GM03348 (cell line): ENCODE measurements at regions not wholly inside any gene's neighbourhood (a gene's known extent, or its start where the extent isn't known, plus 50 kb on each side); places are given as distances from the start of the nearest gene placed in this dataset.

Experiments used
- DNase-seq: peaks from one replicate; pipeline ENCODE4 v3.0.0; 2012; ENCODE audit warnings: low spot score

GRCh38 chr5:159819591-159820411 lies 96.5 kb upstream of the ADRA1B start:
- peak; percentile 20 for DNase-seq

DNA sequence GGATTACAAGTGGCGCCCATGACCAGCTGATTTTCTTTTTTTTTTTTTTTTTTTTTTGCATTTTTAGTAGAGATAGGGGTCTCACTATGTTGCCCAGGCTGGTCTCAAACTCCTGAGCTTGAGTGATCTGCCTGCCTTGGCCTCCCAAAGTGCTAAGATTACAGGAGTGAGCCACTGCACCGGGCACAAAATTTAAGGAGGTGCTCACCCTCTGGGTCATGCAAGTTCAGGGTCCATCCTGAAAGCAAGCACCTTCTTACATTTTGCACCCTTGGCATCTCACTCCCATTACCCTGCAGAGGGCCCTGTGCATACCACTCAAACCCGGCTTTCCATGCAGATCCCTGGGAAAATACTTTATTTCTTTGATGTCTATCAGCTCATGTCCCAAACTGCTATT lies 95.6 kb upstream of the ADRA1B start:
- no peak for DNase-seq

DNA sequence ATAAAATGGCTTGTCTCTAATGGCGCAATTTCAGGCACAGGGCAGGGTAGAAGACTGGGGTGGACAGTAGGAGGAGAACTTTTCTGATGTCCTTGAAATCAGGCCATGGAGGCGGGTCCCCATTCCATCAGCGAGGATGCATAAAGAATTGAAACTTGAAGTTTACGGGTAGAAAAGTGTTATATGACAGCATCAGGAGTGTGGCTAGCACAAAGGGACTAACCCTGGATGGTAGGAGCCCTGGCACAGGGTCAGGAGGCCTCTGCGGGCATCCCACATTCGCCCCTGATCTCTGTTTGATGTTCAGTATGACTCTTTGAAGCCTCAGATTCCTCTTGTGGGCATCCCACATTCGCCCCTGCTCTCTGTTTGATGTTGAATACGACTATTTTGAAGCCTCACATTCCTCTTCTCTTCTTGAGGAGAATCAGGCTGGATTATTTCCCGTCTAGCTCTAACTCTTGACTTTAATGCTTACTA lies 94.8 kb upstream of the ADRA1B start:
- no peak for DNase-seq

GRCh38 chr5:159824188-159825161 lies 91.8 kb upstream of the ADRA1B start:
- DNase-seq: no peak

GRCh38 chr5:159825551-159826051 lies 90.7 kb upstream of the ADRA1B start:
- DNase-seq: peak; percentile 24

- peak; percentile 65 for DNase-seq
Measured at GRCh38 chr5:159826351-159827214, 89.7 kb upstream of the ADRA1B start.

- DNase-seq: no peak
Measured at GRCh38 chr5:159827861-159828260, 88.4 kb upstream of the ADRA1B start.

DNA sequence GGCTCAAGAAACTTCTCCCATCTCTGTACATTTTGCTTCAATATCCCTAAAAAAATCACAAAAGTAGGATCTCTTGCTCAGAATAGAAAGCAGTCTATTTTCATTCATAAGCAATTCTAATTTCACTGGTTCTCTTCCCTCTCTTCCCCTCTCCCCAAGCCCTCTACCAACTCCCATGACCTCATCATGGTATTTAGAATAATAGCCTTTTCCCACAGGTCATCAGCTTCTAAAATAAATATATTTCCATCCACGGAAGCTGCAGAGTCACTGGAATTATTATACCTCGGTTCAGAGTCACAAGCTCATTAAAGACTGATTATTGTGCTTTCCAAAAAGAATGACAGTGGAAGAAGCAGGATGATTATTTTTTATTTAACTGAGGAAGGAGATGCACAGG lies 84.2 kb upstream of the ADRA1B start:
- DNase-seq: no peak

- no peak for DNase-seq
Measured at GRCh38 chr5:159833088-159833487, 83.2 kb upstream of the ADRA1B start.

DNA sequence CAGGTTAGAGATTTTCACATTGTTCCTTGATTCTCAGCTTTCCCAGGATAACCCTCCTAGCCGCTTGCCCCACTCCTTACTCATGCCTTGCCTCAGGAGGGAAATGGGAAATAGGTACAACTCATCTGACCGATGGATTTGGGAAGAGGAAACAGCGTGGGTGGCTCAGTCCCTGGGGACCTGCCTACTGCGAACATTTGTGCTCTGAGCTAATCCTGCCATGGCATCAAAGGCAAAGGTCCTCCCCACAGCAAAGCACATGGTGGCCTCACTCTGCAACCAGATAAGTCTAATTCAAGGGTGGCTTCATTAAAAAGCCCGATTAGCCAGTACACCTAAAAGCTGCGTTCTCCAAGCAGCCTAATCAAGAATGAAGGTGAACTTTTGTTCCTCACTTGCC lies 82.4 kb upstream of the ADRA1B start:
- DNase-seq: no peak

DNA sequence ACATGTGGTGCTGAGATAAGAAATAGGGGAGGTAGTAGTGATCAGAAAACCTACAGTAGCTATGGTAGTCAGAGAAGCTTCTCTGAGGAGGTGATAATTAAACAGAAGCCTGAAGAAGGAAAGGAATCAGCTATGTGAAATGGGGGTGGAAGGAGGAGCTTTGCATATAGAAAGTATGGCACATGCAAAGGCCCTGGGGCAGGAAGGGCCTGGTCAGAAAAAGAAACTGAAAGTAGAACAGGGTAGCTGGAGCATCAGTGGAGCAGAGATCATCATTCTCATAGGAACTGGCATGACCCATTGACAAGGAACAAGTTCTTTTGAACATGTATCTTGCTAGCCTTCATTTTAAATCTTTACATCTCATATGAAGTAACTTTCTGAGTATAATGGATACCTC lies 80.7 kb upstream of the ADRA1B start:
- DNase-seq: no peak

GRCh38 chr5:159836691-159837090 lies 79.6 kb upstream of the ADRA1B start:
- no peak for DNase-seq

GRCh38 chr5:159837860-159838259 lies 78.4 kb upstream of the ADRA1B start:
- DNase-seq: no peak

DNA sequence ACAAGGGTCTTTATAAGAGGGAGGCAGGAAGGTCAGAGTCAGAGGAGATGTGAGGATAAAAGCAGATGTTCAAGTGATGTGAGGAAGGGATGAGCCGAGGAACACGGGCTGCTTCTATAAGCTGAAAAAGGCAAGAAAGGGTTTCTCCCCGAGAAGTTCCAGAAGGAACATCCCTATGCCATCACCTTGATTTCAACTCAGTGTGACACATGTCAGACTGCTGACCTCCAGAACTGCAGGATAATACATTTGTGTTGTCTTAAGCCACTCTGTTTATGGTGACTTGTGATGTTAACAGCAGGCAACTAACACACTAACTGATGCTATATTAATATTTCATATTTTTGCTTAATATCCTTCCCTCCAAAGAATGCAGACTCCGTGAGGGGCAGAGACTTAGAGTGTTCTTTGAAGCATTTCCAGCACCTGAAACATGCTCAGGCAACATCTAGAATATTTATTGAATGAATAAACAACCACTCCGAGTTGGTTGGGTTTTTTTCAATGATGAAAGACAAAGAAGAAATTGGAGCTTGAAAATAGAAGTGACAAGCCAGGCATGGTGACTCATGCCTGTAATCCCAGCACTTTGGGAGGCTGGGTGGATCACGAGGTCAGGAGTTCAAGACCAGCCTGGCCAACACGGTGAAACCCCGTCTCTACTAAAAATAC lies 77.6 kb upstream of the ADRA1B start:
- no peak for DNase-seq

DNA sequence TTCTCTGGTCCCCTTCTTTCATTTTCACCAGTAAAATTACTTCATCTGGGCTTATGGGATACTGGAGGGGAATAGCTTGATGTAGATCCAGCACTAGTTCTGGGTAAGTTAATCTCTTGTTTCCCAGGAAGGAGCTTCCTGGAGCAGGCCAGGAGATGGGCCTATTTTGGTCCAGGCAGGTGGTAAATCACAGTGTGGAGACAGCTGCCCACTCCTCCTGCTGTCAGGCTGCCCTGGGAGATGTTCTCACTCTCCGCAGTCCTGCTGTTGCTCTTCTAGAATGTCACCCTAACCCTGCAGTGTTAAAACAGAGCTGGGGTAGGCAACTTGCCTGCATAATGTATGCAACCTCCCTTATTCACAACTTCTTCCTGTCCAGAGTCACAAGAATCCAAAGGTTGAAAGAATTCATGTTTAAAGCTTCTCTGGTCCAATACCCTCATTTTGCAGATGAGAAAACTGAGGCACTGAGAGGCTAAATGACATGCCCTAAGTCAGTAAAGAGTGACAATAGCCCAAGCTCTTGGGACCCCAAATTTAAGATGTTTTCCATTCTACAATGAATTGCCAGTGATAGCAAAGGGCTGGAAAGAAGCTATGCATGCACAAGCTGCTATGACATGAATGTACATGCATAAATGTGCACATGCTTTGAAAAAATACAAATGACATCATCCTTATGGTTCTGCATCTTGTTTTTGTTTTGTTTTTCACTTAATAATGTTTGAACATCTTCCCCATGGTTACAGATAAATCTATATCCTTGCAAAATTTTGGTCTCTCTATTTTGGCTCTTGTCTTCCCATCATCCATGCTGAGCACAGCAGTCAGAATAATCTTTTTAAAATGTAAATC lies 71.8 kb upstream of the ADRA1B start:
- DNase-seq: no peak

DNA sequence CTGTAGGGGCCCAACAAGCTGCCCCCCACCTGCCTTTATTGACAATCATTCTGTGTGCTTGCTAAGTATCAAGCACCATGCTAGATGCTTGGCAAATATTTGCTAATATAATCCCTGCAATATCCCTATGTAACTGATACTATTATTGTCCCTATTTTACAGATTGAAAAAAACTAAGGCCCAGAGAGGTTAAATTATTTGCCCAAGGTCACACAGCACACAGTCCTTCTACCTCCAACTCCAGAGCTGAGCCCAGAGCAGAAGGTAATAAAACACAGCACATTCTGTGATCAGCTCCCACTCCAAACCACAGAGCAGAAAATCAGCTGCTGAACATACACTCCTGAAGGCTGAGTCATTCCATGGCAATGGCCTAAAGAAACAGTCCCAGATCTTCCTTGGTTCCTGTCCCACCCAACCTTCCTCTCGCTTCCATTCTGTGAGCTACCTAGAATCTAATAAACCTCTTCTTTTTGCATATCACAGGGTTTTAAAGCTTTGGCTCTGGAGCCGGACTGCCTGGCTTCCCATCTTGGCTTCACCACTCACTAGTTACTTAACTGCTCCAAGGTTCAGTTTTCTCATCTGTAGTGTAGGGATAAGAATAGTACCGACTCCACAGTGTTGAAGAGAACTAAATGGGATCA lies 66.7 kb upstream of the ADRA1B start:
- DNase-seq: peak; percentile 84

DNA sequence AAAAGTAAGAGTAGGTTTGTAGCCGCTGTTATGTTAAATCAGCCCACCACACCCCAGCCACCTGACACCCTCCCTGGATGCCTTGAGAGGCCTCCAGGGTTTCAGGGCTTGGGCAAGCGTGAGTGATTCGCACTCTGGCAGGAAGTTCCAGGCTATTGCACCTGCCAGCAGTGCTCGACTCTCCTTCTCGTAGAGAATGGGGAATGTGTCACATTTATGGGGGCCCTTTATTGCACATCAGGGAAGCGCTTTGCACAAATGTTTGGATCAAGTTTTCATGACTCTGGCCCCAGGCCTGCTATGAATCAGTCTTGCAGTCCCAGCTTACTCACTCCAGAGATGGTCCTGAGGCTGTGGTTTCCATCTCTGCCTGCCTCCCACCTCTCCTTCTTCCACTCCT lies 66.1 kb upstream of the ADRA1B start:
- DNase-seq: peak; percentile 58

- no peak for DNase-seq
Measured at GRCh38 chr5:159851053-159851452, 65.2 kb upstream of the ADRA1B start.

DNA sequence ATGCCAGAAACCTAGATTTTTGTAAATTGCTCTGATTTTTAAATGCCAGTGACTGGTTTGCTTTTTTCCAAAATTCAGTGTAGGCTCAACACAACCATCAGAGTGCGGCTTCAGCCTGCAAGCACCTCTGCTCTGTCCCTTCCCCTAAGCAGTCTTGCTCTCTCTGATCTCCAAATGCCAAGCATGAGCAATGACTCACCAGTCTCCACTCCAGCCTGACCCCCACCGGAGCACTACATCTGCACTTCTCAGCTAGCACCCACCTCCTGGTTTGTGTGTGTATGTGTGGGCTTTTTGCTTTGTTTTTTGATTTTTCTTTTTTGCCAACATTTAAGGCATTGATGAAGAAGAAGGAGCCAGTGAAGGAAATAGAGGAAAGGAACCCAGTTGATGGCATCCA lies 61.4 kb upstream of the ADRA1B start:
- DNase-seq: peak; percentile 34
